Lower leg skin (tissue), 3 donors: ENCODE measurements at regions not wholly inside any gene's neighbourhood (a gene's known extent, or its start where the extent isn't known, plus 50 kb on each side); places are given as distances from the start of the nearest gene placed in this dataset.

Experiments used
- CTCF ChIP-seq, 3 donors: fragments of 450-650 bp; IDR thresholded peaks; one replicate each; pipeline ENCODE4 v1.5.1; 2016; ENCODE audit warnings: antibody characterized with exemption in 3 of 3, mild to moderate bottlenecking in 3 of 3, moderate library complexity in 2 of 3
- POLR2A ChIP-seq, 2 donors: fragments of 450-650 bp; IDR thresholded peaks; one replicate each; pipeline ENCODE4 v1.6.1; 2016 to 2017; ENCODE audit warnings: antibody characterized with exemption in 2 of 2, mild to moderate bottlenecking in 1 of 2, moderate library complexity in 1 of 2

GRCh38 chrX:120790118-120790517, 85.5 kb downstream of the CT47B1 start:
- TF ChIP-seq POLR2A (IDR thresholded peaks at IDR 0.05) (no peak), CTCF (IDR thresholded peaks at IDR 0.05) (no peak)
